Activated T-cell treated with anti-CD3 and anti-CD28 coated beads, Interleukin-2, amount 50 U/mL, for 72 hours (primary cell): ENCODE measurements at regions not wholly inside any gene's neighbourhood (a gene's known extent, or its start where the extent isn't known, plus 50 kb on each side); places are given as distances from the start of the nearest gene placed in this dataset.
A peak's percentile ranks its signal among the peaks of the same experiment; 100 is the strongest.

Source experiments
- ATAC-seq, 2 donors: fragments of 150-1000 bp; cut with Tn5 transposase; replicated peaks in 1 of 2; 2 replicates each; pipeline ENCODE4 v1.10.0; 2021; ENCODE audit warnings: moderate library complexity in 2 of 2, mild to moderate bottlenecking in 1 of 2
- DNase-seq, 2 donors: peaks; one replicate each; pipeline ENCODE4 v3.0.0; 2021 to 2022; ENCODE audit warnings: mixed read lengths in 1 of 2
- H3K27ac Mint-ChIP-seq: one replicate; pipeline ENCODE4 v1.8.0; 2022; ENCODE audit warnings: mild to moderate bottlenecking, moderate library complexity, mixed read lengths
- H3K27me3 Mint-ChIP-seq: one replicate; pipeline ENCODE4 v1.8.0; 2022; ENCODE audit warnings: low read depth, mixed read lengths
- H3K36me3 Mint-ChIP-seq, 2 donors: one replicate each; pipeline ENCODE4 v1.8.0; 2022; ENCODE audit warnings: mixed read lengths in 2 of 2, mild to moderate bottlenecking in 1 of 2; ENCODE audit not compliant: insufficient read depth in 2 of 2
- H3K4me1 Mint-ChIP-seq: one replicate; pipeline ENCODE4 v1.8.0; 2022; ENCODE audit warnings: low read depth, mixed read lengths
- H3K4me3 Mint-ChIP-seq, 2 donors: one replicate each; pipeline ENCODE4 v1.8.0; 2022; ENCODE audit warnings: mild to moderate bottlenecking in 2 of 2, mixed read lengths in 2 of 2, moderate library complexity in 2 of 2
- H3K9me3 Mint-ChIP-seq, 2 donors: one replicate each; pipeline ENCODE4 v1.8.0; 2022; ENCODE audit warnings: mixed read lengths in 2 of 2

GRCh38 chr5:167961731-167962130 is 329.7 kb upstream of the WWC1 start:
- DNase-seq (no peak), ATAC-seq (no peak)
- Mint-ChIP-seq H3K9me3 (peaks cover 10 to 17% of the 10 kb centered on the region in 2 donors), H3K36me3 (peaks cover 0 to 3% of the 10 kb centered on the region in 2 donors), H3K27ac (no peak overlapping the region), H3K4me3 (no peak overlapping the region), H3K4me1 (no peaks in the 10 kb centered on the region), H3K27me3 (no peaks in the 10 kb centered on the region)

GRCh38 chr5:167964529-167964928 is 326.9 kb upstream of the WWC1 start:
- H3K36me3 Mint-ChIP-seq = no peaks in the 10 kb centered on the region
- ATAC-seq = no peak
- no peak overlapping the region for H3K4me3 Mint-ChIP-seq

DNA sequence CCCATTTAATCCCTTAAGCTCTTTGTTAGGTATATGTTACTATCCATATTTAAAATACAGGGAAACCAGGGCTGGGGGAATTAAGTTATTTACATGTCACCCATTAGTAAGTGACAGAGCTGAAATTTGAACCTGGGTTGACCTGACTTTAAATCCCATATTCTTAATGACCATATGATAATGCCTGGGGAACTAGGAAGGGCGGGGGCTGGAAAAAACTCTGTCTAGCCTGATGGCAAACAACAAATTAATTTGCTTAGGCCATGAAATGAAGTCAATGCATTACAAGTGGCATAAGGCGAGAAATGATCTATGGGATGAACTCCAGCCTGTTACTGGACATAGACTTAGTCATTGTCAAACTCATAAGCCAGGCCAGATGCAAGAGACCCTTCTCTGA is 325.7 kb upstream of the WWC1 start:
- no peaks in the 10 kb centered on the region for H3K27me3 Mint-ChIP-seq
- ATAC-seq = no peak
- DNase-seq = no peak
- H3K9me3 Mint-ChIP-seq = peaks cover 2 to 3% of the 10 kb centered on the region in 2 donors
- H3K4me3 Mint-ChIP-seq = no peak overlapping the region
- no peak overlapping the region for H3K27ac Mint-ChIP-seq
- no peaks in the 10 kb centered on the region for H3K4me1 Mint-ChIP-seq
- H3K36me3 Mint-ChIP-seq = no peaks in the 10 kb centered on the region

More at GRCh38 chr5:167964529-167964928, 326.9 kb upstream of the WWC1 start:
- H3K27ac Mint-ChIP-seq = no peak overlapping the region
- H3K9me3 Mint-ChIP-seq = peaks cover 0 to 3% of the 10 kb centered on the region in 2 donors
- H3K27me3 Mint-ChIP-seq = no peaks in the 10 kb centered on the region
- no peaks in the 10 kb centered on the region for H3K4me1 Mint-ChIP-seq
- DNase-seq = no peak

- Mint-ChIP-seq H3K4me1 (no peaks in the 10 kb centered on the region), H3K36me3 (no peaks in the 10 kb centered on the region), H3K27ac (no peak overlapping the region), H3K27me3 (no peaks in the 10 kb centered on the region), H3K4me3 (no peak overlapping the region), H3K9me3 (peaks cover 2 to 3% of the 10 kb centered on the region in 2 donors)
- DNase-seq (no peak), ATAC-seq (no peak)
Measured at GRCh38 chr5:167966979-167967378, 324.5 kb upstream of the WWC1 start.

DNA sequence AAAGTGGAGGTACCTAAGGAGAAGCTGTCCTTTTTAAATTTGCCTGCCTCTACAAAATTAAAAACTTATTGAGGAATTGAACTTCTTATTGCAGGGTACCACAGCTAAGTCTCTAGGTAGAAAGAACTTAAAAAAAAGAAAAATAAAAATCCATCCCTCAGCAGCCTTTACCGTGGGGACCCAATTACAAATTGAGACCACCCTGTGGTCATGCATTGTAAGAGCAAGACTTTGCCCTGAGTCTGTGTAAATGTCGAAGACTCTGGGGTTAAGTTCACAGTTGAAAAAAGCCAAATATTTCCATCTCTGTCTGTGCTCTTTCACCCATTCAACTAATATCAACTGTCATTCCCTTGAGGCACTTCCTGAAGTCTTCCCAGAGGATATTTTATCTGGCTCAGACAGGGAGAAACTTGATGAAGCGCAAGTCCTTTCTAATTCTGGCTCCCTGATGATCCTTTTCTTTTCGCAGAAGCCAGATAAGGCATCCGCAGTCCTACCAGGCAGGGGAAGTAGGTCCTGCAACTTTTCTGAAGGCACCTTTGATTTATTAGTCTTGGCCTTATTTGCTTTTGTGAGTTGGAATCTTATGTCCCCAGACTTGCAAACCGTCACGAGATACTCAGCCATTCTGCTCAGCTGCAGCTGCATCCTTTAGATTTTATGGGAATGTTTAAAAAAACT is 323.8 kb upstream of the WWC1 start:
- no peaks in the 10 kb centered on the region for H3K27me3 Mint-ChIP-seq
- ATAC-seq (no peak), DNase-seq (no peak)
- no peak overlapping the region for H3K4me3 Mint-ChIP-seq
- H3K9me3 Mint-ChIP-seq = peaks cover 2 to 3% of the 10 kb centered on the region in 2 donors
- no peaks in the 10 kb centered on the region for H3K36me3 Mint-ChIP-seq
- H3K27ac Mint-ChIP-seq = no peak overlapping the region
- no peaks in the 10 kb centered on the region for H3K4me1 Mint-ChIP-seq

DNA sequence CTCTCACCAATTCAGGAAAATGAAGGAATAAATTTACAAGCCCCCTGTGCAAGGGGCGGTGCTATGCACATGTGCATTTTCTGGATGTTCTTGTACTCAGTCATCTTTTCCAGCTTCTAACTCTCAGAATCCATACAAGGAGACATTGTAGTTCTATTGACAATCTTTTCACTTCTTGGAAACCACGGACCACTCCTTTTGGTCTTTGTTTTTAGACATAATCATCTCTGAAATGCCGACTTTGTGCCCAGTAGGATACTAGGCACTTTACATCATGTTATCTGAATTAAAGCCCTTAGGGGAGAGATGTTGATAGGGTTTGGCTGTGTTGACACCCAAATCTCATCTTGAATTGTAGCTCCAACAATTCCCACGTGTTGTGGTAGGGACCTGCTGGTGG is 322.6 kb upstream of the WWC1 start:
- Mint-ChIP-seq H3K27ac (no peak overlapping the region), H3K4me1 (no peaks in the 10 kb centered on the region), H3K4me3 (no peak overlapping the region), H3K36me3 (no peaks in the 10 kb centered on the region), H3K9me3 (peaks cover 2 to 4% of the 10 kb centered on the region in 2 donors), H3K27me3 (no peaks in the 10 kb centered on the region)
- no peak for DNase-seq
- ATAC-seq = no peak

- no peak overlapping the region for H3K27ac Mint-ChIP-seq
- no peak overlapping the region for H3K4me3 Mint-ChIP-seq
- no peaks in the 10 kb centered on the region for H3K36me3 Mint-ChIP-seq
- peak in 1 of 2 donors; percentile 25 for ATAC-seq
- no peaks in the 10 kb centered on the region for H3K27me3 Mint-ChIP-seq
- no peak for DNase-seq
- no peaks in the 10 kb centered on the region for H3K4me1 Mint-ChIP-seq
- H3K9me3 Mint-ChIP-seq = peaks cover 1 to 2% of the 10 kb centered on the region in 2 donors
Measured at GRCh38 chr5:167969998-167970397, 321.4 kb upstream of the WWC1 start.

DNA sequence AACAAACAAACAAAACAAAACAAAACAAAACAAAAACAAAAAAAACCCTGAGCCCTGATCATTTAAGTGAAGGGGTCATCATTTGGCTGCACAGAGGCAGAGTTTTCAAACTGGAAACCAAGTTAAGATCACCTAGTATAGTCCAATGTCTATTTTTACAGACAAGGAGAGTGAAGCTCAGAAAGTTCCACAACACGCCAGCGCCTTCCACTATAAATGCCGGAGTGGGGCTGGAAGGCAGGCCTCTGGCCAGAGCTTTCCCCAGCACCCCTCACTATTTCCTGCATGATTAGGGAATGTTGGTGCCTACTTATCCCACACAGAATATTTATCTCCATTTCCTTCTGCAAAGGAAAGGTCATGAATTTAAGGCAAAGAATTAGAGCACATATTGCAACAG is 319.7 kb upstream of the WWC1 start:
- Mint-ChIP-seq H3K4me1 (no peaks in the 10 kb centered on the region), H3K27me3 (no peaks in the 10 kb centered on the region), H3K27ac (no peak overlapping the region), H3K9me3 (peaks cover 1 to 2% of the 10 kb centered on the region in 2 donors), H3K36me3 (no peaks in the 10 kb centered on the region), H3K4me3 (no peak overlapping the region)
- ATAC-seq (no peak), DNase-seq (no peak)

GRCh38 chr5:167973126-167973525 is 318.3 kb upstream of the WWC1 start:
- peaks cover 4% of the 10 kb centered on the region for H3K27me3 Mint-ChIP-seq
- H3K27ac Mint-ChIP-seq = no peak overlapping the region
- peaks cover 1 to 2% of the 10 kb centered on the region in 2 donors for H3K9me3 Mint-ChIP-seq
- H3K36me3 Mint-ChIP-seq = no peaks in the 10 kb centered on the region
- no peaks in the 10 kb centered on the region for H3K4me1 Mint-ChIP-seq
- DNase-seq (no peak), ATAC-seq (no peak)
- H3K4me3 Mint-ChIP-seq = no peak overlapping the region

GRCh38 chr5:167984951-167985350 is 306.5 kb upstream of the WWC1 start:
- no peak overlapping the region for H3K27ac Mint-ChIP-seq
- DNase-seq (no peak), ATAC-seq (no peak)
- H3K4me3 Mint-ChIP-seq = no peak overlapping the region
- no peaks in the 10 kb centered on the region for H3K4me1 Mint-ChIP-seq
- no peaks in the 10 kb centered on the region for H3K36me3 Mint-ChIP-seq
- no peaks in the 10 kb centered on the region for H3K27me3 Mint-ChIP-seq
- H3K9me3 Mint-ChIP-seq = peaks cover 11 to 14% of the 10 kb centered on the region in 2 donors

GRCh38 chr5:167985373-167985772 is 306.1 kb upstream of the WWC1 start:
- Mint-ChIP-seq H3K27ac (no peak overlapping the region), H3K4me3 (no peak overlapping the region), H3K4me1 (no peaks in the 10 kb centered on the region), H3K36me3 (no peaks in the 10 kb centered on the region), H3K9me3 (peaks cover 8 to 10% of the 10 kb centered on the region in 2 donors), H3K27me3 (no peaks in the 10 kb centered on the region)
- no peak for ATAC-seq
- no peak for DNase-seq

GRCh38 chr5:167987490-167988280 is 303.8 kb upstream of the WWC1 start:
- Mint-ChIP-seq H3K9me3 (peaks cover 5 to 7% of the 10 kb centered on the region in 2 donors), H3K4me1 (no peaks in the 10 kb centered on the region), H3K27ac (no peak overlapping the region), H3K36me3 (no peaks in the 10 kb centered on the region), H3K4me3 (no peak overlapping the region), H3K27me3 (no peaks in the 10 kb centered on the region)
- ATAC-seq (no peak), DNase-seq (no peak)

GRCh38 chr5:167992868-167993267 is 298.6 kb upstream of the WWC1 start:
- Mint-ChIP-seq H3K27me3 (no peaks in the 10 kb centered on the region), H3K36me3 (no peaks in the 10 kb centered on the region), H3K4me1 (no peaks in the 10 kb centered on the region), H3K27ac (no peak overlapping the region), H3K9me3 (peaks cover 3 to 7% of the 10 kb centered on the region in 2 donors), H3K4me3 (no peak overlapping the region)
- ATAC-seq (no peak), DNase-seq (no peak)
